Tibial artery (tissue), 4 donors: ENCODE measurements at regions not wholly inside any gene's neighbourhood (a gene's known extent, or its start where the extent isn't known, plus 50 kb on each side); places are given as distances from the start of the nearest gene placed in this dataset.
"Not testable (repeated sequence)": the region's sequence is repeated elsewhere in the genome, so short reads cannot be mapped to it uniquely, and the experiment has no call there.

Experiments
- DNase-seq, 2 donors: peaks; one replicate each; pipeline ENCODE4 v3.0.0-alpha.2; 2019
- H3K27ac ChIP-seq, 2 donors: fragments of 200-600 bp; sonication (generic) in 1 of 2; 1 replicate in 1 of 2; 2 replicates in 1 of 2; pipeline ENCODE4 v1.5.1; 2018 to 2019; ENCODE audit warnings: mild to moderate bottlenecking in 1 of 2
- H3K27me3 ChIP-seq, 2 donors: fragments of 200-600 bp; sonication (generic) in 1 of 2; one replicate each; pipeline versions ENCODE4 v1.5.1 to v1.6.0; 2016 to 2019
- H3K36me3 ChIP-seq, 3 donors: fragments of 200-600 bp; sonication (generic) in 2 of 3; one replicate each; pipeline ENCODE4 v1.5.1; 2016 to 2019; ENCODE audit warnings: mild to moderate bottlenecking in 2 of 3
- H3K4me1 ChIP-seq, 4 donors: fragments of 200-600 bp; sonication (generic) in 2 of 4; 1 replicate in 3 of 4; 2 replicates in 1 of 4; pipeline ENCODE4 v1.5.1; 2016 to 2019
- H3K4me3 ChIP-seq, 2 donors: fragments of 200-600 bp; sonication (generic) in 1 of 2; 1 replicate in 1 of 2; 2 replicates in 1 of 2; pipeline ENCODE4 v1.5.1; 2018 to 2019; ENCODE audit warnings: mild to moderate bottlenecking in 2 of 2
- H3K9me3 ChIP-seq, 3 donors: fragments of 200-600 bp; sonication (generic) in 1 of 3; one replicate each; pipeline ENCODE4 v1.5.1; 2016 to 2019
- intact Hi-C: fragments of 100-400 bp; cut with DNase I; formaldehyde crosslinking; loops from one replicate; pipeline ENCODE4 v1.15.0; 2023; ENCODE audit warnings: low total_unique reads

DNA sequence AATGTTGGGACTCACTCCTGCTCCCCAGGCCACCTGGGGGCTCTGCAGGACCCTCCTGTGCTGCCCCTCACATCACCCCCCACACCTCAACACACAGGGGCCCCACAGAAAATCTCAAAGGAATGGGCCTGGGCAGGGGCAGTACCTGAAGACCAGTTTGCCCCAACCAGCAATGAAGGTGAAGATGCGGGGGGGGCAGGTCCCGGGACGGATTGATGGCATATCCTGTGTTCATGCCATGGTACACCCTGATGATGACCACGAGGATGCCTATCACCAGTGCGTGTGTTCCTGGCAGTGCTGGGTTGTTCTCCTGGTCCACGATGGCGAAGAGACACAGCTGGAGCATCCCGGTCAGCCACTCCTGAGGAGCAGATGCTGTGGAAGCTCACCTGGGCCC is 663.0 kb downstream of the FOXD4L5 start:
- intact Hi-C loops, H3K27ac ChIP-seq: not testable (repeated sequence)
- DNase-seq = peak; percentile 7 to 19

More for the DNA sequence above, 663.0 kb downstream of the FOXD4L5 start:
- not testable (repeated sequence) for H3K4me1 ChIP-seq, H3K4me3 ChIP-seq, H3K9me3 ChIP-seq, H3K36me3 ChIP-seq, H3K27me3 ChIP-seq
